HCT116 (cell line): ENCODE measurements at regions not wholly inside any gene's neighbourhood (a gene's known extent, or its start where the extent isn't known, plus 50 kb on each side); places are given as distances from the start of the nearest gene placed in this dataset.

Experiments used
- ATAC-seq: fragments of 200-7000 bp; cut with Tn5 transposase; 2 replicates; pipeline ENCODE4 v1.9.1; 2020; ENCODE audit warnings: mild to moderate bottlenecking, moderate library complexity
- BruUV-seq: library from RNA; stranded (reverse); fragments of 400-500 nt; replicated peaks from 2 replicates; lab custom pipeline; 2021; lab: Mats Ljungman, UMichigan
- CTCF ChIA-PET: fragments of 300-600 bp; sonication (Branson Sonifier 250); formaldehyde crosslinking; loops from one replicate; lab custom pipeline; 2021; ENCODE audit warnings: antibody characterized with exemption; lab: Charles Lee
- POLR2A ChIA-PET: fragments of 300-600, 350-600 bp; sonication (Branson Sonifier 250); formaldehyde crosslinking; loops from one replicate; lab custom pipeline; 2021; ENCODE audit warnings: antibody characterized with exemption; lab: Charles Lee
- RAD21 ChIA-PET, 2 experiments: fragments of 300-600 bp; sonication (Branson Sonifier 250); formaldehyde crosslinking; loops; one replicate each; lab custom pipeline; 2023; ENCODE audit warnings: low total read pairs in 2 of 2; ENCODE audit not compliant: uncharacterized antibody in 2 of 2, unreplicated experiment in 2 of 2, low non-redundant PET in 1 of 2; lab: Charles Lee
- DNase-seq: peaks from one replicate; pipeline ENCODE4 v3.0.0-alpha.2; 2010; ENCODE audit warnings: low read depth, low spot score
- H2AFZ ChIP-seq: fragments of 200-600 bp; shearing (Covaris generic), sonication (generic); 2 replicates; pipeline ENCODE4 v1.6.1; 2017; ENCODE audit warnings: low read depth, mixed run types, mixed read lengths, antibody characterized with exemption, low read length; ENCODE audit not compliant: poor library complexity, severe bottlenecking
- H3K27ac ChIP-seq: 2 replicates; pipeline ENCODE4 v1.5.1; 2012; ENCODE audit warnings: low read depth, low read length
- H3K27me3 ChIP-seq: fragments of 200-600 bp; sonication (generic); 2 replicates; pipeline ENCODE4 v1.6.1; 2016; ENCODE audit warnings: mixed run types, low read length, mixed read lengths; ENCODE audit not compliant: insufficient read depth
- H3K36me3 ChIP-seq, 2 experiments: fragments of 200-500 bp in 1 of 2; fragments of 200-600 bp in 1 of 2; sonication (Bioruptor generic) in 1 of 2; sonication (generic) in 1 of 2; 2 replicates each; pipeline versions ENCODE4 v1.5.1 to v1.6.1; 2014 to 2016; ENCODE audit warnings: low read length in 2 of 2, inconsistent platforms in 1 of 2, mixed read lengths in 1 of 2, mixed run types in 1 of 2; ENCODE audit not compliant: insufficient read depth in 2 of 2, control insufficient read depth in 1 of 2
- H3K4me1 ChIP-seq, 2 experiments: fragments of 200-600 bp in 1 of 2; sonication (generic) in 1 of 2; 2 replicates each; pipeline versions ENCODE4 v1.5.1 to v1.6.1; 2012 to 2017; ENCODE audit warnings: low read length in 2 of 2, inconsistent platforms in 1 of 2, mild to moderate bottlenecking in 1 of 2, mixed read lengths in 1 of 2, mixed run types in 1 of 2, moderate library complexity in 1 of 2; ENCODE audit not compliant: insufficient read depth in 2 of 2, control insufficient read depth in 1 of 2
- H3K4me2 ChIP-seq: fragments of 200-600 bp; sonication (generic); 2 replicates; pipeline ENCODE4 v1.6.1; 2017; ENCODE audit warnings: mixed run types, low read length, mixed read lengths
- H3K4me3 ChIP-seq, 2 experiments: fragments of 200-600 bp in 1 of 2; sonication (generic) in 1 of 2; replicated peaks in 1 of 2; 2 replicates each; pipeline ENCODE4 v1.5.1; 2011 to 2016; ENCODE audit warnings: low read length in 2 of 2, control low read depth in 1 of 2, low read depth in 1 of 2, mild to moderate bottlenecking in 1 of 2, mixed read lengths in 1 of 2, mixed run types in 1 of 2
- H3K79me2 ChIP-seq: fragments of 200-600 bp; sonication (generic); 2 replicates; pipeline ENCODE4 v1.6.1; 2017; ENCODE audit warnings: mild to moderate bottlenecking, mixed run types, low read length, moderate library complexity, mixed read lengths; ENCODE audit not compliant: insufficient read depth
- H3K9ac ChIP-seq: fragments of 200-600 bp; sonication (generic); 2 replicates; pipeline ENCODE4 v1.6.1; 2016; ENCODE audit warnings: low read length, mixed read lengths
- H3K9me2 ChIP-seq: fragments of 200-600 bp; sonication (generic), shearing (Covaris generic); 2 replicates; pipeline ENCODE4 v1.6.1; 2017; ENCODE audit warnings: mixed run types, mild to moderate bottlenecking, moderate library complexity; ENCODE audit not compliant: insufficient read depth
- H3K9me3 ChIP-seq, 2 experiments: fragments of 200-500 bp in 1 of 2; fragments of 200-600 bp in 1 of 2; sonication (Bioruptor generic) in 1 of 2; sonication (generic) in 1 of 2; 2 replicates each; pipeline ENCODE4 v1.6.1; 2014 to 2017; ENCODE audit warnings: low read length in 2 of 2, mixed read lengths in 2 of 2, inconsistent platforms in 1 of 2, low read depth in 1 of 2, mild to moderate bottlenecking in 1 of 2, mixed run types in 1 of 2, moderate library complexity in 1 of 2; ENCODE audit not compliant: control insufficient read depth in 1 of 2, insufficient read depth in 1 of 2
- H4K20me1 ChIP-seq: fragments of 200-600 bp; sonication (generic), shearing (Covaris generic); 2 replicates; pipeline ENCODE4 v1.6.1; 2017; ENCODE audit warnings: mixed run types, mild to moderate bottlenecking, moderate library complexity; ENCODE audit not compliant: insufficient read depth
- ATF3 ChIP-seq: IDR thresholded peaks from 2 replicates; pipeline ENCODE4 v1.6.1; 2012
- CEBPB ChIP-seq: IDR thresholded peaks from 2 replicates; pipeline ENCODE4 v1.6.1; 2012; ENCODE audit warnings: low read depth
- EGR1 ChIP-seq: IDR thresholded peaks from 2 replicates; pipeline ENCODE4 v1.6.1; 2012; ENCODE audit warnings: low read depth
- ELF1 ChIP-seq: IDR thresholded peaks from 2 replicates; pipeline ENCODE4 v1.6.1; 2012; ENCODE audit warnings: low read depth, borderline replicate concordance
- JUND ChIP-seq: IDR thresholded peaks from 2 replicates; pipeline ENCODE4 v1.6.1; 2012
- MAX ChIP-seq: IDR thresholded peaks from 2 replicates; pipeline ENCODE4 v1.6.1; 2012
- POLR2A ChIP-seq: IDR thresholded peaks from 2 replicates; pipeline ENCODE4 v1.7.0; 2011; ENCODE audit warnings: borderline replicate concordance; ENCODE audit not compliant: insufficient read depth, insufficient read length; ENCODE audit errors: extremely low read depth
- ZBTB33 ChIP-seq: IDR thresholded peaks from 2 replicates; pipeline ENCODE4 v1.6.1; 2011; ENCODE audit warnings: mild to moderate bottlenecking, low read length, moderate library complexity; ENCODE audit not compliant: insufficient replicate concordance; ENCODE audit errors: extremely low read depth
- ZFX ChIP-seq: fragments of 450-650 bp; IDR thresholded peaks from 2 replicates; pipeline ENCODE4 v1.6.1; 2017
- ZNF274 ChIP-seq: fragments of 200-500 bp; sonication (Bioruptor generic); IDR thresholded peaks from 2 replicates; pipeline ENCODE4 v1.6.1; 2014; ENCODE audit warnings: mild to moderate bottlenecking, low read depth, low read length, inconsistent platforms
- intact Hi-C: fragments of 100-400 bp; cut with micrococcal nuclease; formaldehyde crosslinking; loops from 2 replicates; pipeline ENCODE4 v1.10.0; 2022

GRCh38 chr6:100177956-100178355 is 183.9 kb upstream of the MCHR2 start:
- TF ChIP-seq ATF3 (no peak), ZFX (no peak), ZBTB33 (no peak), POLR2A (no peak), EGR1 (no peak), JUND (no peak), CEBPB (no peak), MAX (no peak), ZNF274 (no peak), ELF1 (no peak)
- TF ChIP-seq, all 23 proteins: peak for 0
- no peak overlapping the region for H2AFZ ChIP-seq
- intact Hi-C loops: loop anchor here (2.0 kb wide), 1 partner anchor 301 kb away; no protein-coding TSS in a partner anchor
- no peaks in the 10 kb centered on the region for H3K36me3 ChIP-seq
- no peak overlapping the region for H3K27ac ChIP-seq
- POLR2A ChIA-PET: no interaction called here
- no peak overlapping the region for H3K4me2 ChIP-seq
- no peak for ATAC-seq
- H4K20me1 ChIP-seq: no peaks in the 10 kb centered on the region
- CTCF ChIA-PET: no interaction called here
- no peaks in the 10 kb centered on the region for H3K27me3 ChIP-seq
- RAD21 ChIA-PET: no interaction called here
- no TSS peak for BruUV-seq
- H3K4me1 ChIP-seq: peaks cover 5 to 20% of the 10 kb centered on the region in 2 experiments; a peak in 2 of 4 replicates
- H3K9me2 ChIP-seq: 0 out of 2 replicates have a peak, but pooled peaks cover 5% of the 10 kb centered on the region
- H3K4me3 ChIP-seq: no peak overlapping the region
- no peak for DNase-seq
- H3K79me2 ChIP-seq: no peaks in the 10 kb centered on the region
- H3K9ac ChIP-seq: no peak overlapping the region
- H3K9me3 ChIP-seq: no peaks in the 10 kb centered on the region
